ENCODE measurements at regions not wholly inside any gene's neighbourhood (a gene's known extent, or its start where the extent isn't known, plus 50 kb on each side); places are given as distances from the start of the nearest gene placed in this dataset.

DNA sequence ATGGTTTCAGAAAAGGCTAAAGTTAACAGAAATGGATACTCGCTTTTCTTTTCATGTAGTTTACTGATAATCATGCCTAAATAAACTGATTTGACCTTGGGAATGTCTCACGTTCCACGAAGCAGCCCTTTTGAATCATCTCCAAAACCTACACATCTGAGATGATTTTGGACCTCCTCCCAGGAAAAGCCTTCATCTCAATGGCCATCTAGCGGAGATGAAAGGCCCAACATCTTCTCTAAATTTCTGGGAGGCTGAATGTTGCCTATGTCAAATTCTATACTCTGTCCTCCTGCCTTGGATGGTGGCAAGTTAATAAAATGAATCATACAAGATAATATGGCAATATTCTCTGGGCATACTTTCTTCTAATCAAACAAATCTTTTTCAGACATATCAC is 448.5 kb downstream of the ZEB2 start:
- no peaks in the 10 kb centered on the region for H3K36me3 ChIP-seq
- no peaks in the 10 kb centered on the region for H3K4me1 ChIP-seq
- 53 to 65% (median 61%) methylated on average over 4 of the region's 4 CpGs for whole genome bisulfite sequencing, 5 donors
- no peak for TF ChIP-seq EP300 (IDR thresholded peaks at IDR 0.05)
- intact Hi-C loops (cut with DNase I; ENCODE audit: low total_unique reads): no loop called here
- H3K27ac ChIP-seq: no peak overlapping the region
- H3K27me3 ChIP-seq: no peaks in the 10 kb centered on the region
- no peaks in the 10 kb centered on the region for H3K9me3 ChIP-seq
- peak in 1 of 2 donors; percentile 20 for DNase-seq
- no peak overlapping the region for H3K4me3 ChIP-seq

DNA sequence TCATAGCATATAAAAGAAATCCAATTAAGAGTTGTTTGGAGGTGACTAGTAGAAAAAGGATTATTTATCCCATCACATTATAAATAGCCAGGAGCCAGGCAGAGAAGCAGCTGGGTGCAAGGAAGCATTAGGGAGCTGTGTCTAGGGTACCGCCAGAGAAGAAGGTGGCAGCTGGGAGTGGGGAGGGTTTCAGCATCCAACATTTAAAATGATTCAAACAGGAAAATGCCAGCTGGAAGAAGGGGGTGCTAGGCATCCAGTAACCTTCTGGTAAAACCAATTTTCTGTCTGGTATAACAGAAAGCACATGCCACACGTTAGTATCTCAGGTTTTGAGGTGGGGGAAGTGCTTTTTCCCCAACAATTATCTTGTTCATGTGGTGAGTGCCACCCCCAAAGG is 452.4 kb downstream of the ZEB2 start:
- no peak for DNase-seq
- H3K4me1 ChIP-seq: no peaks in the 10 kb centered on the region
- WGBS, 5 donors: 75 to 90% (median 88%) methylated on average over 2 of the region's 2 CpGs
- H3K4me3 ChIP-seq: no peak overlapping the region
- intact Hi-C loops (cut with DNase I; ENCODE audit: low total_unique reads): no loop called here
- H3K36me3 ChIP-seq: no peaks in the 10 kb centered on the region
- H3K9me3 ChIP-seq: no peaks in the 10 kb centered on the region
- H3K27me3 ChIP-seq: no peaks in the 10 kb centered on the region
- H3K27ac ChIP-seq: no peak overlapping the region
- TF ChIP-seq, protein P1, sequence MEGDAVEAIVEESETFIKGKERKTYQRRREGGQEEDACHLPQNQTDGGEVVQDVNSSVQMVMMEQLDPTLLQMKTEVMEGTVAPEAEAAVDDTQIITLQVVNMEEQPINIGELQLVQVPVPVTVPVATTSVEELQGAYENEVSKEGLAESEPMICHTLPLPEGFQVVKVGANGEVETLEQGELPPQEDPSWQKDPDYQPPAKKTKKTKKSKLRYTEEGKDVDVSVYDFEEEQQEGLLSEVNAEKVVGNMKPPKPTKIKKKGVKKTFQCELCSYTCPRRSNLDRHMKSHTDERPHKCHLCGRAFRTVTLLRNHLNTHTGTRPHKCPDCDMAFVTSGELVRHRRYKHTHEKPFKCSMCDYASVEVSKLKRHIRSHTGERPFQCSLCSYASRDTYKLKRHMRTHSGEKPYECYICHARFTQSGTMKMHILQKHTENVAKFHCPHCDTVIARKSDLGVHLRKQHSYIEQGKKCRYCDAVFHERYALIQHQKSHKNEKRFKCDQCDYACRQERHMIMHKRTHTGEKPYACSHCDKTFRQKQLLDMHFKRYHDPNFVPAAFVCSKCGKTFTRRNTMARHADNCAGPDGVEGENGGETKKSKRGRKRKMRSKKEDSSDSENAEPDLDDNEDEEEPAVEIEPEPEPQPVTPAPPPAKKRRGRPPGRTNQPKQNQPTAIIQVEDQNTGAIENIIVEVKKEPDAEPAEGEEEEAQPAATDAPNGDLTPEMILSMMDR (IDR thresholded peaks at IDR 0.05): no peak
- TF ChIP-seq POLR2AphosphoS5 (IDR thresholded peaks at IDR 0.05) (no peak), EP300 (IDR thresholded peaks at IDR 0.05) (no peak), POLR2A (IDR thresholded peaks at IDR 0.05) (no peak)

GRCh38 chr2:144063602-144064001 is 456.3 kb downstream of the ZEB2 start:
- DNase-seq: no peak
- H3K4me1 ChIP-seq: no peaks in the 10 kb centered on the region
- no peak overlapping the region for H3K27ac ChIP-seq
- no peaks in the 10 kb centered on the region for H3K36me3 ChIP-seq
- WGBS, 5 donors: 63 to 75% (median 73%) methylated on average over 1 of the region's 1 CpG
- TF ChIP-seq POLR2A (IDR thresholded peaks at IDR 0.05): no peak
- TF ChIP-seq POLR2AphosphoS5 (IDR thresholded peaks at IDR 0.05): no peak
- intact Hi-C loops (cut with DNase I; ENCODE audit: low total_unique reads): no loop called here
- no peak overlapping the region for H3K4me3 ChIP-seq
- no peaks in the 10 kb centered on the region for H3K9me3 ChIP-seq
- H3K27me3 ChIP-seq: no peaks in the 10 kb centered on the region

DNA sequence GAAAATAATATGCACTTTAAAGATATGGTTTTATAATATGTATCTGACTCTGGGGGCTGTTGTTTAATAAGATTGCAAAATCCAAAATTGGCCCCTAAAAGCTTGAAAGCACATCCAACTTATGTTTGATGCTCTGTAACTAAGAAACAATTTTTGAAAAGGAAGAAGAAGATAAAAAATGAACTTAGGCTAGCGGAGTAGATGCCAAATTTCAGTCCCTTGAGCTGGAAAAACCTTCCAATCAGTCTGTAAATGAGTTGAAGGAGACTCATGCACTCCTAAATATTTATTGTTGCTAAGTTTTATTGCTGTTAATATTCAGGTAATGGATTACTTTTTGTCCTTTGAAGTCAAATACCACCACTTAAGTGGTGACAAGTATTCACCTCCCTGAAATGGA is 465.0 kb downstream of the ZEB2 start:
- WGBS, 5 donors: 83 to 93% (median 87%) methylated on average over 1 of the region's 1 CpG
- TF ChIP-seq POLR2AphosphoS5 (IDR thresholded peaks at IDR 0.05) (no peak), EP300 (IDR thresholded peaks at IDR 0.05) (no peak), POLR2A (IDR thresholded peaks at IDR 0.05) (no peak)
- TF ChIP-seq, protein P1 (IDR thresholded peaks at IDR 0.05): no peak
- Histone ChIP-seq H3K9me3 (no peaks in the 10 kb centered on the region), H3K27me3 (no peaks in the 10 kb centered on the region), H3K36me3 (no peaks in the 10 kb centered on the region), H3K4me1 (no peaks in the 10 kb centered on the region), H3K27ac (no peak overlapping the region), H3K4me3 (no peak overlapping the region)
- intact Hi-C loops (cut with DNase I; ENCODE audit: low total_unique reads): no loop called here
- peak in 1 of 2 donors; percentile 62 for DNase-seq

GRCh38 chr2:144052083-144052482 is 467.8 kb downstream of the ZEB2 start:
- Histone ChIP-seq H3K4me3 (no peak overlapping the region), H3K36me3 (no peaks in the 10 kb centered on the region), H3K27ac (no peak overlapping the region), H3K4me1 (no peaks in the 10 kb centered on the region), H3K27me3 (no peaks in the 10 kb centered on the region), H3K9me3 (no peaks in the 10 kb centered on the region)
- WGBS, 5 donors: 89 to 99% (median 94%) methylated on average over 4 of the region's 4 CpGs
- intact Hi-C loops (cut with DNase I; ENCODE audit: low total_unique reads): no loop called here
- no peak for DNase-seq
- no peak for TF ChIP-seq POLR2A (IDR thresholded peaks at IDR 0.05)
- no peak for TF ChIP-seq EP300 (IDR thresholded peaks at IDR 0.05)
- TF ChIP-seq POLR2AphosphoS5 (IDR thresholded peaks at IDR 0.05): no peak
- TF ChIP-seq, protein P1 (IDR thresholded peaks at IDR 0.05): no peak
